Stimulated activated CD4-positive, alpha-beta T cell treated with anti-CD3 and anti-CD28 coated beads, TNF-alpha, amount 100 ng/mL, for 24 hours (primary cell): ENCODE measurements at regions not wholly inside any gene's neighbourhood (a gene's known extent, or its start where the extent isn't known, plus 50 kb on each side); places are given as distances from the start of the nearest gene placed in this dataset.

Experiments
- DNase-seq, 3 experiments: peaks; one replicate each; pipeline ENCODE4 v3.0.0-alpha.2; 2020; ENCODE audit warnings: low read depth in 3 of 3

GRCh38 chr4:13182133-13182532 is 302.0 kb downstream of the RAB28 start:
- no peak for DNase-seq

DNA sequence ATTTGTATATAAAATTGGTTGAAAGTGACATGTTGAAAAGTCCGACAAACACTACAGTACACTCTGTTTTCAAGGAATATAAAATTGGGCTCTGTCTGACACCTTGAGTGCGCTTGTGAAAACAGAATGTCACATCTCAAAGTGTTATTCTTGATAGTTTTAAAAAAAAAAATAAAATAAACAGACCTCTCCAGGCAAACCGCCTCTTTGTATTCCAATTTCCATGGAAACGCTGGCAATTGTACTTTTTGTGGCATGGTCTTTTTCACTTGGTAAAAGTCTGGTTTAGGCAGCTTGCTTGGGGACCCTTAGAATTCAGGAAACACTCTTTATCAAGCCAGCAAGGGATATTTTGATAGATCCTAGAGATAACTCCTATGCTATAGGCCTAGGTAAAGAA is 302.5 kb downstream of the RAB28 start:
- DNase-seq: no peak

DNA sequence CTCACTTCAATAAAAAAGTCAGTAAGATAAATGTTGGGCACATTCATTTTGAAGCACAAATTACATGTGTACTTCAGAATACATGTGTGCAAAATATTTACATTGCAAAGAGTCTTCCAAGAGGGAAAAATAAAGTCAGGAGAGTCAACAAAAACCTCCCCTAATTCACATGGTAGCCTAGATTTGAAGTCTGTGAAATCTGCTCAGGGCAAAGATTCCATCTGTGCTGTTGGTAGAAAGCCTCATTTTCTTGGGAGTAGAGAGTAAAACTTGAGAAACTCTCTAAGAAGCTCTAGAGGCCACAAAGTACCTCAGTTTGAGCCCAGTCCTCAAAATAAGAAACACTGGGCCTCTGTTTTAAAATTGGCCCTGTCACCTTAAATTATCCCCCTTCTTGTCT is 303.4 kb downstream of the RAB28 start:
- no peak for DNase-seq

DNA sequence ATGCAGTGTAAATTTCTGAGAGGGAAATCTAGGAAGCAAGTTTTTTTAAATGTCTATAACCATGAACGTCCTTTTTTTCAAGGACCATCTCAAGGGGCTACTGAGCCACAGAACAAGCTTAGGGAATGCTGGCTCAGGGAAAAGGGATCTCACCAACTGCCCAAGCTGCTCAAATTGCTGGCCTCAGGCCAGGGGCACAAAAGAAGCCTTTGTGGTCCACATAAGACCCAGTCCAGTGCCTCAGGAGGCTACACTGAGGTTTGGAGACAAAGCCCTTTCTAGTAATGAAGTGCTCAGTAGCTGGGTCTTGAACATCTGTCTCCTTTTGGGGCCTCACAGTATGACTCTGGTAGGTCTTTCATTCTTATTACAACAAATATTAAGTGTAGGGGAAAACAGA is 305.5 kb downstream of the RAB28 start:
- no peak for DNase-seq

DNA sequence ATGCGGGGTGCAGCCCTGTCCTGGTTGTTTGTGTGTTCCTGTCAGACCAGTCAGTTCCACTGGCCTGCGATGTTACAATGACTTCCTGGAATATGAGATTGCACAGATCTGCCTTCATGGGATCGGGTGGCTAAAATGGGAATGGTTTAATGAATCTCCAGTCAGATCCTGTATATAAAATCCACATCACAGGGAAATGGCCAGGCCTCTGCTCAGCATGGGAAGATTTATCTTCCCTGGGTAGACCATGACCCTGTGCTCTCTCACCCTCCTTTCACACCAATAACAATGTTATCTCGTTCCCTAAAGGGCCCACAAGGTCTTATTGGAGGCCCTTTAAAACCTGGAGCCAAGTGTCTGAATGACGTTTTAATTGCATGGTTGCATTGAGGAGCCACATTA is 307.4 kb downstream of the RAB28 start:
- DNase-seq: no peak

DNA sequence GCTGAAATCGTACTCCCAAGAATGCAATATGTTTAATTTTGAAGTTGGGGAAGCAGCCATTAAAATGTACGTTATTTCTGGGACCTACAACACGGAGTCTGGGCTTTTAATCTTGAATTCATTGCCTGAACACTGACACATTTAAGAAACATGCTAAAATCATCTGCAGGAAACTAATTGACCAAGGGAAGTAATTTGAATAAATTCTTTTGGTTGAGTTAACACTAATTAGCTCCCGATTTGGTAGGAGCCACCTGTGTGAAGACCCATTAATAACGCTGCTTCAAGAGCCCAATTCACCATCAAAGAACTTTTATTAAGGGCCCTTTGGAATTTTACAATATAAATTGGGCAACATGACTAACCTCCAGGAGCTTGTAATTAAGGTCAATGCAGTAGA is 309.2 kb downstream of the RAB28 start:
- no peak for DNase-seq

DNA sequence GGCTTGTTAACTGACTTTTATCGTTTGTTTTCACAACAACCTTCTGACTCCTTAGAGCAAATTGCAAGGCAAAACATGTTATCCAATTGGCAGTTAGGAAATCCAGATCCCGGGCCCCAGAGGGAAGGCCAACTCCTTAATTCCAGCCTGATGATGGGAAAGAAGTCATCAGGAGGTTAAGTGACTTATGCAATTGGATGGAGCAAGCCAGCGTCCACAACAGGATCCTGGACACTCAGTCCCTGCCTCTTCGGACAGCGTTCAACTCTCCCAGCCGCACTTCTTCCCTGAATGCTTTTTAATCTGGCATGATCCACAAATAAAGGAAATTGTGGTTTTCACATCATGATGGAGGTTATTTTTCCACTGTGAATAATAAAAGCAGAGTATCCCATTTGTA is 310.1 kb downstream of the RAB28 start:
- no peak for DNase-seq

GRCh38 chr4:13171292-13172057 is 312.7 kb downstream of the RAB28 start:
- DNase-seq: no peak

DNA sequence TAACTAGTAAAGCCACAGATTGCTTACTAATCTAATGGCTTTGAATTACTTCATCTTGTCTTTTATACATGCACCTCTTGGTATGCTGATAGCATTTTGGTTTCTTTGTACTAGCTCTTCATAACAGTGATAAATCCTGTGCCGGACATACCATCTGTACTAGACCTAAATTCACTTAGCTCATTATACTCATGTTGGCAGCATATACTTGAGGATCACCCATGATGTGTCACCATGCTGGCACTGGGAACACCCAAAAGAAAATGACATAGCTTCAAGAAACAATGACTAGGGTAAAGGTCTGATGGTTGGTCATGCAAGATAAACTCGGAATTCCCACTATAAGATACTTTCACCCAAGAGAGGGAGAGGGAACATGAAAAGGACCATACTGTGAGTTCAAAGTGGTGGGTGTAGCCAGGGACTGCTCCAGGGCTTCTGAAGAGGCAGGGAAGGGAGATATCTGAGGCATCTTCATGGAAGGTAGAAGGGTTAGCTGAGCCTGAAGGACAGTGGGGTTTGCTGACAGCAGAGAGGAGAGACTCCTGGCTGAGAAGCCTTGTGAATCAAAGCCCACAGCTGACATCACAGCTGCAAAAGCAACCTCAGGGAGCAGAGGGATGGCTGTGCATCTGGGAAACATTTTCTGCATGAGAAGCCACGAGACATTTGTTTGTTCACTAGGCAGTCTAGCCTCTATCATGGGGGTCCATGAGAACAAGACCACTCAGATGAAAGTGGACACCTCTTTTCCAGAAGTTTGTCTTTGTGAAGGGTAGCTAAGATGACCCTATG is 314.2 kb downstream of the RAB28 start:
- no peak for DNase-seq

DNA sequence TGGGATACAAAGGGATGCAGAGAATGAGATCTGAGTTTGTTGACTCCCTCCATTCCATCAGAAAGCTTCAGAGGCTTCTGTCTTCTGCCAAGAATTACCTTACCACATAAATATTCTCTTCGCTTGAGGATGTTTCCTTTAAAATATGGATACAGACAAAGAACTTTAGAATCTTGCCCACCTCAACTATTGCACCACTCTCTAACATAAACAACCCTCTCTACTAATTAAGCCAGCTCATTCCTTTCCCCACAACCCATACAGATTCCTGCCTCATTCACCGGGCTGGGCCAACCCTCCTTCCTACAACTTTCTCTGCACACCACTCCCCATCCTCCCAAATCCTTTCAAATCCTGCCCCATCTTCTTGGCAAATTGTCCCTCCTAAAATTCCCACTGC is 315.8 kb downstream of the RAB28 start:
- no peak for DNase-seq

GRCh38 chr4:13166214-13166613 is 317.9 kb downstream of the RAB28 start:
- no peak for DNase-seq

DNA sequence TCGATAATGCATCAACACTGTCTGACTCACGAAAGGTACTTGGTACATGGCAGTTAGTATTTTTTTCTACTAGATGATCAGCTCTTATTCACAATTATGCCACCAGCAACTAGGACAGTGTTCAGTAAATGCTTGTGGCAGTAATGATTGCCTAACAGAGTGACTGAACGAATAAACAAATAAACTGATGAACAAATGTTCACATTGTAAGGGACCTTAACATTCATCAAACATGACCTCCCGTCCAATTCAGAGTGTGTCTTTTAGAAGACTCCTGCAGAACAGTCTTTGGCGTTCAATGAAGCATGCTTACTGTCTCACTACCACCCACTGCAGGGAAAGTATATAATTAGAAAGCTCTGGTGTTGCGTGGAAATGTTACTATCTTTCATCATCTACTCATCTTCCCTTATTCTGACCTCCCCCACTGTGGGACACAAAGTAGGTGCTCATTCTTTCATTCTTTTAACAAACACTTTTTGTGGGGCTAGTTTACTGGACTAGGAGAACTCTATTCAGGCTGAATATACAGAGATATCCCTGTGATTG is 319.3 kb downstream of the RAB28 start:
- no peak for DNase-seq

DNA sequence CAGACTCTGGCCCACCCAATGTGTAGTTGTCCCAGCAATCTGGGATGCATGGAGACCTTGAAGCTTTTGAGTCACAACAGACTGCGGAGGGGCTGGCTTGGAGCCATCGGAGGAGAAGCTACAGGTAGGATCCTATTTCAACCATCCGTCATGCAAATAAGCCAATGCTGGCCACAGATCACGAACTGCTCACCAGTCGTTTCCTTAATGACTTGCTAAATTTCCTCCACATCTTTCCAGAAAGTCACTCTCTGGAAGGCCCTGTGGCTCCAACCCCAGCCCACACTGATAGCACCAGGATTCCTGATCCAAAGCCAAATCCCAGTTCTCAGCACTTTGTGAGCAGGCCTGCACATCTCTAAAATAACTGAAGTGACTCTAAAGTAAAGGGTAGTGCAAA is 321.3 kb downstream of the RAB28 start:
- no peak for DNase-seq

DNA sequence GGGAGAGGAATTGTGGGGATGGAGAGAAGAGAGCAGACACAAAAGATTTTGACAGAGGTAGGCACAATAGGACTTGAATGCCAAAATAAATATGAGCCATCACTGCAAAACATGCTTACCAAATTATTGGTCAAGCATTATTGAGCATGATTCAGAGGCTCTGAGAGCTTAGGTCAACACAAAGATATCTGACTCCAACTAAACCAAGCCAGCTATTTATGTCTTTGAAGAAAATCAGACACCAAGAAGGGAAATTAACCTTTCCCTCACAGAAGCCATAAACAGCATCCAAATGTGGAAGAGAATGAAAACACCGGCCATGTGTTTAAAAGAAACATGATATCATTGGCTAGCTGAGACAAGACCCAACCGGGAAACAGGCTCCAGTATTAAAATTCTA is 323.2 kb downstream of the RAB28 start:
- no peak for DNase-seq

DNA sequence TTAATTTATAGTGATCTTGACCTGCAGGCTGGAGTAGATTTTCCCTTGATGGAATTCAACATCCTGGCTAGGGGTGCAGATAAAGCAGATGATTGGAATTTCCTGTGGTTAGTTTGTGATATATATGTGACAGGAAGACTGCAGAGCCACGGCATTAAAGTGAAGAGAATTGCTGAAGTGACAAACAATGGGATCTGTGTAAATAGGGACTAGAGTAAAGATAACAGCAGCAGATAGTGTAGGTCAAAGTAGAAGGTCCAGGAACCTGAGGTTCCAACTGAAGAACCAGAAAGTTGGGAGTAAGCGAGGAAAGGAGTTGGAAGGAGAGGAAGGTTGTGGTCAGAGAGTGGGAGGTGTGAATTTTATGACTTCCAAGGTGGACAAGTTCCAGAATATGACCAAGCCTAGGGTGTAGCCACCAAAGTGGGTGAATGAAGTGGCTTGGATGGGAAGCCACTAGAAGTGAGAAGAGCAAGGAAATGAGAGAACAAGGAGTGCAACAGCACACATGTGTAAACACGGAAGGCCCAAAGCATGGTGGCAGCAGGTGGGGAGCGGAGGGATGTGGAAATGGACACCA is 325.0 kb downstream of the RAB28 start:
- no peak for DNase-seq

DNA sequence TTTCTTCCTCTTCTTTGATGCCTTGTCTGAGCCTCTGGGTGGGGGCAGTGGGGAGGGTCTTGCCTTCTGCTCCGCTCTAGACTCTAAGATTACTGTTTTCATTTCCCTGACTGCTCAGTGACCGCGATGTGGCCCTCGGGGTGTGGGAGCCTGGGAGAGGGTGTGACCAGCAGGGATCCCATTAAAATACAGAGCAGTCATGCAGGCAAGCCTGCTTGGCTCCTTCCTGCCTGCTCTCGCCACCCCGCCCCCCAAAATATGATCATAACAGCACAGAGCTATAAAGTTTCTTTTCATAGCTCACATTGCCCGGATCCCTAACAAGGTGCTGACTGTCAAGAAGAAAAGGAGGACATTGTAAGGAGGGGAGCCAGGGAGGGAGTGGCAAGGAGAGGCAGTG is 332.9 kb downstream of the RAB28 start:
- no peak for DNase-seq

DNA sequence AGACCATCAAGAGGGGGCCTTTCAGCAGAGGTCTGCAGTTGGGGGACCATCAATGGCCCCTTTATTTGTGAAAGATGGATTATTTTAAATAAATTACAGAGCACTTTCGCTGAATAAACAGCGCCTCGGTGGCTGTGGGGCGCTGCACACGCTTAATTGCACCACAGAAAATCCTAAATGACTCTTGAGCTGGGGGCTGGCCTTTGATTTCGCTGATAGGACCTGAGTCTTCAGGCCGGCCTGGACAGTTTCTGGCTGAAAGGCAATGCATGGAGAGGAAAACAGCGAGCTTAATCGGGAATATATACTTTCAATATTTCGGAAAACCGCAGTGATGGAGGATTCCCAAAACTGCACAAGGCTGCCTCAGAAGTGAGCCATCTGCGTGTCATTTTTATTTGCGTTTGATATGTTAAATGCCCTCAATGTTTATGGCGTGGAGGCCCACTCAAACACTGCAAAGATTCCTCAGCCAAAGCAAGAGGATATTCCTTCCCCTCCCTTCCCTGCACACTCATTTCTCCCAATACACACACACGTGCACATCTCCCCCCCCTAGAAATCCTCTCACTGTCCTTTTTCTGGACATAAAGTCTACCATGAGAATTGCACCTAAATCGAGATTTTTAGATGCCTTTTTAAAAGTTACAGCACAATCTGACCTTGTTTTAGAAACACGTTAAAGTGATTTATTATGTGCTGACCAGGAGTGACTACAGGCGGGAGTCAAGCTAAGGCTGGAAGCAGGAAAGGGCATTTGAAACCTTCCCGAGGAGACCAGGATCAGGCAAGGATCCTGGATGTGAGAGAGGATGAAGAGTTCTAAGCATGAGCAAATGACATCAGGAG is 340.7 kb downstream of the RAB28 start:
- DNase-seq: no peak

DNA sequence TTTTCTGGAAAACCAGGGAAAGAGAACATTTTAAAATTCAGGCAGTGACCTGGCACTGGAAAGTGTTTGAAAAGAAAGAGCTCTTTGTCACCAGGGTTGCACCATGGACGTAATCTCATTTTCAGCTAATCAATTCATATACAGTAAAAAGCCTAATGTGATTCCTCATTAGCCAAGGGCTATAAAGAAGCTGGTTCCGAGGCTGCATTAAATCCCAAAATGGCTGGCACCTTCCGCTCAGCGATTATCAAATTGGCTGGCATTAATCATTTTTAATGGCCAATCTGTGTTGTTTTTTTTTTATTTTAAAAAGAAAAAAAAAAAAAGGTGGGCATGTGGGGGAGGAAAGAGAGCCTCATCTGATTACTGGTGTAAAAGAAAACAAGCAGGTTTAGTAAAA is 341.4 kb downstream of the RAB28 start:
- DNase-seq: no peak

GRCh38 chr4:13142191-13142590 is 341.9 kb downstream of the RAB28 start:
- no peak for DNase-seq

GRCh38 chr4:13137390-13137789 is 346.8 kb downstream of the RAB28 start:
- DNase-seq: no peak

DNA sequence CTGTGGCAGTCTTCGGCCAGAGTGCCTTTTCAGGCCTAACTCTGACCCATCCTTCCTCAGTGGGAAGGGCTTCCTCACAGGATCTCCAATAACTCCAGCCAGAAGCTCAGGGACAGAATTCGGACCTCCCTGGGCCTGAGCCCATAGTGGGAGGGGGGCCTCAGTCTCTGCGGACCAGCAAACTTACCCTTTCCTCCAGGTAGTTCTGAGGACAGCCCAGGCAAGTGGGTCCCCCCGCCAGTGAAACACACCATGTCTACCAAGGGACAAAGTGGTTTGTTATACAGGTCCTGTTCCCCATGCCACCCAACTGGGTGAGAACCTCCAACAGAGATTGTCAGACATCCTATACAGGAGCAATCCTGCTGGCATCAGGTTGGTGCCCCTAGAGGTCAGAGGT is 350.4 kb downstream of the RAB28 start:
- DNase-seq: no peak

DNA sequence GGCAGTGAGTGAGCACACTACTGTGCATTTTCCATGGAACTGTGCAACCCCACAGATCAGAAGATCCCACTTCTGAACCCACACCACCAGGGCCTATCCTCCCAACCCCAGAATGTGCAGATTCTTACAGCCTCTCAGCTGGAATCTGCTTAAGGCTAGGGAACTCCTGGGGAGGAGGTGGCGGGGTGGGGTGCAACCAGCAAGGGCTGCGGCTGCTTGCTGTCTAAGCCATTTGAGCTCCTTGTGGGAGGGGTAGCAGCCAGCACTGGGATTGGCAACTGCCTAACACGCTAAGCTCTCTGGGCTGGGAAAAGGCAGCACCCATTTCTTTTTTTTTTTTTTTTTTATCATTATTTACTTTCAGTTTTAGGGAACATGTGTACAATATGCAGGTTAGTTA is 353.3 kb downstream of the RAB28 start:
- DNase-seq: no peak
